GM19463 (cell line): ENCODE measurements at regions not wholly inside any gene's neighbourhood (a gene's known extent, or its start where the extent isn't known, plus 50 kb on each side); places are given as distances from the start of the nearest gene placed in this dataset.

Experiments
- ATAC-seq: cut with Tn5 transposase; IDR thresholded peaks from one replicate; pipeline ENCODE4 v1.9.1; 2021; ENCODE audit warnings: mild to moderate bottlenecking, moderate library complexity; ENCODE audit not compliant: unreplicated experiment

DNA sequence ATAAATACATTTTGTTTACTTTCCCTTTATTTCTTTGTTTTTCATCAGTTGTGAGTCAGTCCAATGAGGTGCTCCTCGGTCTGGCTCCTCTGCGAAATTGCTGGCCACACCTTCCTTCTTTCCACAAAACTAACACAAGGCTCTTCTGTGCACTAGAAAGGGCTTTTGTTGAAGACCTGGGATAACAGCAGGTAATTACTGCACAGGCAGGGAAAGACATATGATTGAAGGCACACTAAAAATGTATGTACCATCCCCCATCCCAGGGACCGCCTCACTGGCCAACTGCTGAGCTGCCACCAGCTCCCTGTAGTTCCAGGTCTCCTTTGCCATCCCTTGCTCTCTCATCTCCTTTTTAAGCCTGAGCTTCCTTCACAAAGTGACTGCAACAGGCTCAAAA is 180.5 kb downstream of the EFNB2 start:
- ATAC-seq = no peak

DNA sequence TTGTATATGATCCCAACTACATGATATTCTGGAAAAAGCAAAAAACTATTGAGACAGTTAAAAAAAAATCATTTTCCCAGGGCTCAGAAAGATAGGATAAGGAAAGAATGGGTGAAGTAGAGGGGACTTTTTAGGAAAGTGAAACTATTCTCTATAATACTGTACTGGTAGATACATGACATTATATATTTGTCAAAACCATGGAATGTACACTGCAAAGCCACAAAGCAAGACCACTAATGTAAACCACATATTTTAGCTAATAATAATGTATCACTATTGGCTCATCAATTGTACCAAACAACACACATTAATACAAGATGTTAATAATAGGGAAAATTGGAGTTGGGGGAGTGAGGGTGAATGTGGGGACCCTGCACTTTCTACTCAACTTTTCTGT is 182.6 kb downstream of the EFNB2 start:
- ATAC-seq = no peak

DNA sequence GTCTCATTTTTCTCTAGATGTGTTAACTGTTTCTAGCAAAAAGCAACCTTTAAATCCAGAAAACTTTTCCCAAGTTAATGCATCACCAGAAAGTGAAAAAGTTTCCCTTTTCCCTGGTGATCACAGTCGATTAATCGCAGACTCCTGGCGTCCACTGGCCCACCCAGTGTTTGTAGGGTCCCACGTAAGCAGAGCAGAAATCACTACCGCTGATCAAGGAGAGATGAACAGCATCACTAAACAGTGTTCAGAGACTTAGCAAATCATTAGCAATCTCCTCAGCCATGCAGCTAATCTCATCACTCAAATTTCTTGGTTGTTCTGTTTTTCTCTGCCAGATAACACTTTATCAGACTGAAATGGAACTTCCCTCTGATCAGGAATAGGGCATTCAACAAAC is 184.2 kb downstream of the EFNB2 start:
- no peak for ATAC-seq

DNA sequence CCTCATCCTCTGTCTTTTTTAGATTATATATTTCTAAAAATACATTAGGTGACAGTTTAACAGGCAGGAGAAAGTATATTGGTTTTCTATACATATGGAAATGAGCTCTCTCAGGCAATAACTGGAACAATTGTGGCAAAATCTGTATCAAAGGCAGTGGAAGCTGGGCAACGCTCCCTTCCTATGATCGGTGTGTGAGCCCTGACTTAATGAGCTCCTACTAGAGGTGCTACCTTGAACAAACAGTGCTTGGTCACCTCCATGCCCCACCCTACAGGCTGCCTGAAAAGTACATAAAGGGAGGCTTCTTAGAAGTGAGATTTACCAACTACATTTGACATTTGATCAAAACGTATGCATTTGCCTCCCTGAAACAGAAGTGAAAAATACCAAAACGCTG is 185.3 kb downstream of the EFNB2 start:
- no peak for ATAC-seq

DNA sequence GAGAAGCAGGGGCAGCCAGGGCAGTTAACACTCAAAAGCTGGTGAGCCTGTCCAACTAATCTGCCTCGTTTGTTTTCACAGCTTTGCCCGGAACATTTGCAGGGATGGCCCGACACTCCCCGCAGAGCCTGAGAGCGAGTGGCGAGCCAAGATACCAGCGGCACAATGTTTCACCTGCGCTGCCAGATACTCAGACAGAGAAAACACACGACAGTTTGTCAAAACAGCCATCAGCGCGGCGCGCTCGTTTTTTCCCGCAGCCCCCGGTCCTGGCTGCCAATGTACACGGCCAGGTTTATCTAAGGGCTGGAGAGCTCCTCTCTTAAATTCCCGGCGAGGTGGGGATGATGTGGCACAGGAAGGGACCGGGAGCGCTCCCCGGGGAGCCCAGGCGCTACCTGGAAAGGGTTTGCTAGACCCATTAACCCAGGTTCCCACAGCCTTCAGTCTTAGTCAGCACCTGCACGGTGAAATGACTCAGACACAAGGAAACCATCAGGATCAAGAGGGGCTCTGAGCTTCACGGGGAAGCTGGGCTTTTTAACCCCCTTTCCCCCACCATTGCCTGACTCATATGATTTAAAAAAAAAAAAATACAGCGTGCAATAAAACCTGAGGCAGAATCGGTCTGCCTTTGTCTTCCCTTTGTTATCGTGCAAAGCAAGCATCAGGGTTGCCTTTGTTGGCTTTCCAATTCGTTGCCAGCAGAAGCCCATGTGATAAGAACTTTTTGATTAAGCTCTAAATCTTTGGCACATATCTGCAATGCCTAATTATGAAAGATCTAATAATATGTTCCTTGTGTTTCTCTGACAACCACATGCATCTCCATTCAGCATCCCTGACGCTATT is 186.2 kb downstream of the EFNB2 start:
- peak; percentile 54 for ATAC-seq

DNA sequence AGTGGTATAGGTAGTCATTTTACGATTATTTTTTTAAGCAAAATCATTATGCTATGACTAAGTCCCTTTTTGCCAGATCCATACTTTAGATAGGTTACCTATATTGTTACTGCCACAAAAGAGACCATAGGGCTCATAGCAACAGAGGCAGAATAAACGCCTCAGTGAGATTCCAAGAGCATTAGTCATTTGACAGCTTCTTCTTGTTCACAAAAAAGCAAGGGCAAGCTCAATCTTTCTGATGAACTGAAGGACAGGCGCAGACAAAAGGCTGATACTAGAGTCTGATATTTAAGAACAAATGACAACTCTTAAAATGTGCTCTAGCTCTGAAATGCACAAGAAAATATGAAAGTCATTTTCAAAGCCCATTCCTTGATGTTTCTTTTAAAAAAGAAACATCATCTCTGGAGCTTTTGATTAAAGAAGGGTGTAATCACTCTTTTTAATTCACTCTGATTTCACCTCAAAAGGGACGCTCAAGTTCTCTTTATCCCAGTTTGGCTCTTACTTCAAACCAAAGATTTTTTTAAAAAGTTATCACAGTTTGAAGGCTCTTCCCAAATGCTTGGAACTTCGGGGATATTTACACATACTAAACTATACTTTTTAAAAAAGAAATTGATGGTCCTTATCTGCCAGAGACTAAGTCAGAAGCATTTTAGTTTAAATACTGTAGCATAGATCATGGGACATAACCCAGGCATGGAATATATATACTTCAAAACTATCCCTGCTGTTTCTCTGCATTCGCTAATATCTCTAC is 187.2 kb downstream of the EFNB2 start:
- no peak for ATAC-seq

DNA sequence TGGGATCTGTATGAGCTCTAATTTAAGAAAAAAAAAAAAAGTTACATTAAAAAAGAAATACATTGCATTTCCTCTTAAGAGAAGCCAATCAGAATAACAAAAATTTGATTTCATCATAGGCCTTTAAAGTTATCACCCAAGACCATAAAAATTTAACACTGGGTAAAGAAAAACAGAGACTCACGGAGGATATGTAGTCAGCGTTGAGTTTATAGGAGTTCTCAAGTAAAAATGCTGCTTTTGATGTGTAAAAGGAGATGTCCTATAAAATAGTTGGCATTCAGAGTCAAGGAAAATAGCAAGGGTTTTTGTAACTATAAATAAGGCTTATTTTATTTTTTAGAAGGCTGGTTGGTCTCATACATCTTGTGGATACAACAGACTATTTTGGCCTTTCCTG is 191.1 kb downstream of the EFNB2 start:
- no peak for ATAC-seq

DNA sequence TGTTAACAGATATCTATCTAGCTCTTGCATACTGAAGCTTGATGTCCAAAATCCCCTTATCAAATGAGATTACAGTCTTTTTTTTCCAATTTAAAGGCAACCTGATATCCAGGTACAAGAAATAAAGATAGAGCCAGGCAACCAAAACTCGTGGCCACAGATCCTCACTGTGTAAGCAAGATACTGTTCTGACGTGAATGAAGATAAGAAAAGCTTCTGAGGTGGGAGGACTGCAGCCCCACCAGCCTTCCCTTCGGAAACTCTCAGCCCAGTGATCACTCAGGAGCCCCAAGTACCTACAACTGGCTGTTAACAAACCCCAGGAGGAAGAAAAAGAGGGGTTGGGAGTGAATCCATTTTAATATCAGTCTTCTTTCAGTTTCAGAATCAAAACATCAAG is 191.6 kb downstream of the EFNB2 start:
- ATAC-seq = no peak

DNA sequence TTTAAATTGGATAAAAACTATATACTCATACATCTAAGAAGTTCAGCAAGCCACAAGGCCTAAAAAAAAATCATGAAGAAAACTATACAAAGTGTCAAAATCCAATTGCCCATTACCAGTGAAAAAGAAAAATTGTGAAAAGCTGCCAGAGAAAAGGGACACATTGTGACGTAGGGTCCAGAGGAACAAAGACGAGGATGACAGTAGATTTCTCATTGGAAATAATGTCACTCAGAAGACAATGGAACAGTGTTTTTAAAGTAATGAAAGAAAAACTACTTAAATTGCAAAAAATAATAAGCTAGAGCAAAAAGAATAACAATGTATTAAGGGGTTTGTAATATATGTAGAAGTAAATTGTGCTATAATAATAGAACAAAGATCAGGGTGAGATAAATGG is 195.2 kb downstream of the EFNB2 start:
- ATAC-seq = no peak

DNA sequence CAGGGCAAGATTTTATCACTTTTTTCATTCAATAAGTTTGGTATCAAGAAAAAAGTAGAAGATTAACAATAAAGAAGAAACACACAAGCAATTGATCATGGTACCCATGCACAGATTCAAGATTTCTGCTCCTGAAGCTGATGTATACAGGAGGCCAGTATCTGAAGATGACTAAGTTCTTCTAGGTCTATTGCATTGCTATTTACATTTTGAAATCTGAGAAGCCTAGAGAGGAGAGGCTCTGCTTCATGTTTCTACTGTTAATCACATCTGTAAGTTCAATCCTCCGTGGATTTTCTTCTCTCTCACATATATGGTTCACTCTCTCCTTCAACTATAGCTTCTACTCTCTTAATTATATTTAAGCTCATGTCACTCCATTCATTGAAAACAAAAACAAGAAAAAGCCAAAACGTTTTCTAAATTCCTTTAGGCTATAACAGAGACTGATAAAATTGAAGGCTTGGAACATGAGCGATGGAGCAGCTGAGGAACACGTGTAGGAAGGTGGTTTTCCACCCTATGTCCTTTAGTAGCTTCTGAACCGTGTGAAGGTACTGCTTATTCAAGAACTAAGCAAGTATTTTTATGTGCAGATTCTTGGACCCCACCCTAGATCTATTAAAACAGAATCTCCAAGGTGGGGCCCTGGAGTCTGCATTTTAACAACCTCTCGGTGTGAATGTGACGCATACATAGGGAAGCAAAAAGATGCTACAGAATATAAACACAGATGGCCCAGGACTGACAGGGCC is 198.2 kb downstream of the EFNB2 start:
- ATAC-seq = no peak

DNA sequence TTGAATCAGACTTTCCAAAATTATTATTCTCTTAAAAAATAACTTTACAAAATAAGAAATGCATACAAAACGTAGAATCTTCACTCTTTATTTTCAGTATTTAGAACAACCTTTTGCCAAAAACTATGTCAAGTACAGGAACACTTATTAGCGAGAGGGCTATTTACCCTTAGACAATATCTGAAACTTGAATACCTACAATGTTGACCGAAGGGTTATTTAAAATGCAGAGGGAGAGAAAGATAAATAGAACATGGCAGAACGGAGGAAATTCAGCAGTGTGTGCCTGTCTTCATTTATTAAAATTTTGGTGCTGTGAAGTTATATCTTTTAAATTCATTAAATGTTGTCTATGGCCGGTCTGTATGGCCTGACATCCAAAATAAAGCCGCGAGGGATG is 198.8 kb downstream of the EFNB2 start:
- ATAC-seq = no peak

DNA sequence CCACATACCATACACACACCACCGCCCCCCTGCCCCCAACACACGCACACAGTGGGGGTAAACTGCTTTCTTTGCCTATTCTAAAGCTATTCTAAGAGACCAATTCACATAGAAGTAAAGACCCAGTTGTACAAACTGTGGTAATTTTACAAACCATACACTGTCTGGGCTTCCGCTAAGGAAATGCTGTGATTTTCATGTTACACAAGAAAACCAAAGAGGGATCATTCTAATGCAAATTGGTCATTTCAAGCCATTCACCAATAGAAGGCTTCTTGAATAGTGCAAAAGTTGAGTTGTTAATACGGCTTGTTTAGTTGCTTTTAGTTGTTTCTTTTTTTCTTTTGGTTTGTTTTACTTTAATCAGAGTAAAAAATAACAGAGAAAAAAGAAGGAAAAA is 202.8 kb downstream of the EFNB2 start:
- no peak for ATAC-seq

DNA sequence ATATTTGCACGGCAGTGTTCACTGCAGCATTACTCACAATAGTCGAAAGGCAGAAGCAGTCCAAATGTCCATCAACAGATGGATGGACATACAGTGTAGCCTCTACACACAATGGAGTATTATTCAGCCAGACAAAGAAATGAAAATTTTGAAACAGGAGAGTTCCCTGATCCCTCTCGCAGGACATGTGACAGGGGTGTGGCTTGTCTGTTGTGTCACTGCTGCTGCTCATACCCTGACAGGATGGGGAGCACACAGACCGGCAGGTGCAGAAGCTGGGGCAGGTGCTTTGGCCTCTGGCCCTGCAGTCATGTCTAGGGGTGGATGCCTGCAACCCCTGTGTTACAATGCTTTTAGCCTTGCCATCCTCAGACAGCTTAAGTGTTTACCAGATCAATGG is 204.3 kb downstream of the EFNB2 start:
- ATAC-seq = no peak

DNA sequence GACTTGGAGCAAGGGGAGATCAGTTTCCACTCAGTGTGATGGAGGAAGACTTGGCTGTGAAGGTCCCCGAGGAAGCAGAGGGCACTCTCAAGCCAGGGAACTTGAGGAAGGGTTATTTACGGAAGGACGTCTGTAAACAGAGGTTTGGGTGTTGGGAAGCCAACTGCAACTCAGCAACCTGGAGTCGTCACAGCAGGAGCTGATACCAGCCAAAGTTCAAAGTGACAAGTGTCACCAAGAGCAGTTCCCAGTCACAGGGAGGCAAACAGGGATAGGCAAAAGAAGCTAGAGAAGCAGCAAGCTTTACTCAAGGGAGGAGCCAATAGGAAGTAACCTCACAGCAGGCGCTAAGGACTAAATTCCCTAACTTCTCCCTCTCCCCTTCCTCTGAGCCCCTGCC is 205.5 kb downstream of the EFNB2 start:
- no peak for ATAC-seq

DNA sequence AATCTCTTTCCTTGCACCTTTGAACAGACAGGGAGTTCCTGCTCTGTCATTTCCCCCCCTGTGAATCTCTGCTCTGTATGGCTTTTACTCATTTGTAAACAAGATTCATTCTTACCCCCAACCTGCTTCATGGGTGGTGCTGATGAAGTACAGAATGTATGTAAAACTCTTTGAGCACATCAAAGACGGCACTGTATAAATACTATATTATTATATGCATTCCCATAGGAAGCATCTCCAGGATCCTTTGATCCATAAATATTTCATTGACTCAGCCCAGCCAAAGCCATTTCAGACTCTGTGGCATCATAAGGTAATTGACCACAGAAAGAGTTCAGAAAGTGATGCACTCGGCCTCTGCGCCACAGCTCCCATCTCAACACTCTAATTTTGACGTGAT is 208.7 kb downstream of the EFNB2 start:
- no peak for ATAC-seq

DNA sequence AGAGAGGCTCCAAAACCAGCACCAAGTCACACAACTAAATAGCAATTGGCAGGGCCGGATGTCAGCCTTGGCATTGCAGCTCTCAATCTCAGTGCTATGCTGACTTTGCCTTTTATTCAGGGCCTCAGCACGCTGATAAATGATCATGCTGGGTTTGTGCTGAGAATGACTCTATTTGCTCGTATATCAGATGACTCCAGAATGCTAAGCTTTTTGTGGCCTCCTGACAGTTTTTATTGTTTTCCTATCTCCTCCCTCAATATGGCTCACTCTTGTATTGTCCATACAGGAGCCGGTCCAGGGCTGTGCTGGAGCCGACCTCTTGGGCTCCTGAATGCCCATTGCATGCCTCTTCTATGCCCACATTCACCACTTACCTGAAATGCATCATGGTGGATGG is 211.0 kb downstream of the EFNB2 start:
- no peak for ATAC-seq

DNA sequence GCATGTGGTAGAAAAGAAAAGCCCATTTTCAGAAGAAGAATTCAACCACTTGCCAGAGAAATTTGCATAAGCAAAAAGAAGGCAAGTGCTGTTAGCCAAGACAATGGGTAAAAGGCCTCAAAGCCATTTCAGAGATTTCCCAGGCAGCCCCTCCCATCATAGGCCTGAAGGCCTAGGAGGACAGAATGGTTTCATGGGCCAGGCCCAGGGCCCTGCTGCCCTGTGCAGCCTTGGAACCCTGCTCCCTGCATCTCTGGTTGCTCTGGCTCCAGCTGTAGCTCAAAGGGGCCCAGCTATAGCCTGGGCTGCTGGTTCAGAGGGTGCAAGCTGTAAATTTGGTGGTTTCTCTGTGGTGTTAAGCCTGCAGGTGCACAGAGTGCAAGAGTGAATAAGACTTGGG is 212.8 kb downstream of the EFNB2 start:
- ATAC-seq = no peak

DNA sequence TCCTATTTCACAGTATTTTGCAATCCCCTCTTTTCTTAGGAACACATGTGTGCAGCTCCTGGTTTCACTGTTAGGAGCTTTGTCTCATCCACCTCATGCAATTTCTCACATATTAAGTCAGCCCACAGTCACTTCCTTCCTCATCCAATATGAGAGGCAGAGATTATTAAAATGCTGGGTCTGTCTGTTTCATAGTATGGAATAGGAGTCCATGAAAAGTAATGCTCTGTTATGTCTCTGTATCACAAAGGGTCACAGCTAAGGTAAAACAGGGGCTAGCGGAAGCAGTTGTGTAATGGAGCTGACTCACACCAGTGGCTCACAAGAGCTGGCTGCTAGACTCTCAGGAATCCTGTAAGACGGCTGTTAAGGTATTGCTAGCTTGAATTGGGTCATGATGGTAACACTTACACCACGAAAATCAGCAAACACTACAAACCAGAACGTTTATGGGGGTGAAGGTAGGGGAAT is 216.5 kb downstream of the EFNB2 start:
- ATAC-seq = no peak

DNA sequence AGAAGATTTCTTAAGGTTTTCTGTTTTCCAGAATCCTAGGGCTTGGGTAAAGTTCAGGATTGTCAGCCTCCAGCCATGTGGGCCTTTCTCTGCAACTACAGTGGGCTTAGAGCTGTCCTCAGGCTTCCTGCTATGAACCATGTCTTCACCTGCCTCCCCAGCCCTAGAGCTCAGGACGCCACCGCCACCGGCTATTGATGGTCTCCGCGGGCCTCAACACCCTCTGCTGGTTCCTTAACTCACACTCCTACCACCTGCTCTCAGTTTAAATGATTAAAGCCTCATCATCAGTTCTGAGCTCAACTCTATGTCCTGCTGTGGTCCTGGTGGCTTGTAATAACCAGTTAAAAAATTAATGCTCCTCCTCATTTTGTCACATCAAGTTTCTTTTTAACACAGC is 221.0 kb downstream of the EFNB2 start:
- no peak for ATAC-seq

DNA sequence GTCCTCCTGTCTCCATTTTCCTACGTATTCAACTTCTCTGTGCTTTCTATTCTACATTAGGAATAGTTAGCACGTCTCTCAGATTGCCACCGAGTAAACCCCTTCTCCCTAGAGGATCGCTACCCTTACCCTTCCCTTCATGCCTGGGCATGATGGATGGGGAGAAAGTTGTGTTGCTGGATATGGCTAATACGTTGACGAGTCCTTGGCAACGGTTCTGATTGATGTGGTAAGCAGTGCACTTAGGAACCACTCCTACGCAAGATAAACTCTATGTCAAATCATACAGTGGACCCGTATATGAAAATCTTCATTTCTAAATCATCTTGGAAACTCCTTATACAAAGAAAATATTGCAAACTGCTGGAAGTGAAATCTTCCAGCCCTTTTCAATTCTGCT is 224.5 kb downstream of the EFNB2 start:
- ATAC-seq = no peak

DNA sequence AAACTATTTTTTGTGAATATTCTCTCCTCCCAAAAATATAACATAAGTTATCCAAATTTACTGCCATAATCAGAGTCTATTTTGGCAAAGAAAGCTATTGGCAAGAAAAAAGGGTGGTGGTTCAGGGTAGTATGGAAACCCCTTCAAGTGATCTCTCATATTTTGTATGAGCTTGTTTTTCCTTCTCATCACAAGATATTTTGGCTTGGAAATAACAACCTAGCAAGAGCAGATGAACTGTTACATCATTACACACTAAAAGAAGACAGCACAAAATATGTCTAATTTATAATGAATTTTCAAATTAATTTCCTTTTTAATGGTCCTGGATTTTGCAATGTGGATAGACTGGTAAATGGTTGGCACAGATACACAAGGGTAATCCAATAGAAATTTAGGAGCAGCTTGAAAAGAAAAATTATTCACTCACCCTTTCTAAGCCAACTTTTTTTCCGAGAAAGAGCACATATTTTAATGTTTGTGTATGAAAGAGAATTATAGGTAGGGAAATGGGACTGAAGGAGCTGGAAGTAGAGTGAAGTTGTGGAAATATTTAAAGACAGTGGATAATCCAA is 225.1 kb downstream of the EFNB2 start:
- no peak for ATAC-seq
